ENCODE measurements at regions not wholly inside any gene's neighbourhood (a gene's known extent, or its start where the extent isn't known, plus 50 kb on each side); places are given as distances from the start of the nearest gene placed in this dataset.

- TF ChIP-seq, protein P1, sequence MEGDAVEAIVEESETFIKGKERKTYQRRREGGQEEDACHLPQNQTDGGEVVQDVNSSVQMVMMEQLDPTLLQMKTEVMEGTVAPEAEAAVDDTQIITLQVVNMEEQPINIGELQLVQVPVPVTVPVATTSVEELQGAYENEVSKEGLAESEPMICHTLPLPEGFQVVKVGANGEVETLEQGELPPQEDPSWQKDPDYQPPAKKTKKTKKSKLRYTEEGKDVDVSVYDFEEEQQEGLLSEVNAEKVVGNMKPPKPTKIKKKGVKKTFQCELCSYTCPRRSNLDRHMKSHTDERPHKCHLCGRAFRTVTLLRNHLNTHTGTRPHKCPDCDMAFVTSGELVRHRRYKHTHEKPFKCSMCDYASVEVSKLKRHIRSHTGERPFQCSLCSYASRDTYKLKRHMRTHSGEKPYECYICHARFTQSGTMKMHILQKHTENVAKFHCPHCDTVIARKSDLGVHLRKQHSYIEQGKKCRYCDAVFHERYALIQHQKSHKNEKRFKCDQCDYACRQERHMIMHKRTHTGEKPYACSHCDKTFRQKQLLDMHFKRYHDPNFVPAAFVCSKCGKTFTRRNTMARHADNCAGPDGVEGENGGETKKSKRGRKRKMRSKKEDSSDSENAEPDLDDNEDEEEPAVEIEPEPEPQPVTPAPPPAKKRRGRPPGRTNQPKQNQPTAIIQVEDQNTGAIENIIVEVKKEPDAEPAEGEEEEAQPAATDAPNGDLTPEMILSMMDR (IDR thresholded peaks at IDR 0.05) = no peak
- TF ChIP-seq POLR2A (IDR thresholded peaks at IDR 0.05) = no peak
Measured at GRCh38 chr5:165594693-165595092, 2089.3 kb downstream of the MAT2B start.
